ENCODE measurements at regions not wholly inside any gene's neighbourhood (a gene's known extent, or its start where the extent isn't known, plus 50 kb on each side); places are given as distances from the start of the nearest gene placed in this dataset.

- Histone ChIP-seq H3K27me3 (replicated peaks; ENCODE audit: insufficient read depth, low read length) (peaks cover 30% of the 10 kb centered on the region), H4K20me1 (ENCODE audit: insufficient read depth, low read length) (no peaks in the 10 kb centered on the region), H3K9me2 (replicated peaks; ENCODE audit: insufficient read depth, low read length) (no peaks in the 10 kb centered on the region), H3K4me2 (ENCODE audit: low read depth, low read length) (no peak overlapping the region), H3K4me3 (ENCODE audit: low read length) (no peak overlapping the region), H3F3A (ENCODE audit: insufficient read depth, low read length) (no peaks in the 10 kb centered on the region), H3K9ac (ENCODE audit: low read length) (no peak overlapping the region), H3K79me2 (ENCODE audit: low read length) (peaks cover 19% of the 10 kb centered on the region), H3K36me3 (replicated peaks; ENCODE audit: insufficient read depth, low read length) (no peaks in the 10 kb centered on the region), H3K4me1 (ENCODE audit: low read length) (0 out of 2 replicates have a peak, but pooled peaks cover 7% of the 10 kb centered on the region), H3K9me3 (replicated peaks; ENCODE audit: insufficient read depth, low read length) (no peaks in the 10 kb centered on the region), H3K27ac (ENCODE audit: low read length) (no peak overlapping the region), H2AFZ (ENCODE audit: low read length) (no peak overlapping the region)
- DNase-seq: no peak
- TF ChIP-seq, protein P1, sequence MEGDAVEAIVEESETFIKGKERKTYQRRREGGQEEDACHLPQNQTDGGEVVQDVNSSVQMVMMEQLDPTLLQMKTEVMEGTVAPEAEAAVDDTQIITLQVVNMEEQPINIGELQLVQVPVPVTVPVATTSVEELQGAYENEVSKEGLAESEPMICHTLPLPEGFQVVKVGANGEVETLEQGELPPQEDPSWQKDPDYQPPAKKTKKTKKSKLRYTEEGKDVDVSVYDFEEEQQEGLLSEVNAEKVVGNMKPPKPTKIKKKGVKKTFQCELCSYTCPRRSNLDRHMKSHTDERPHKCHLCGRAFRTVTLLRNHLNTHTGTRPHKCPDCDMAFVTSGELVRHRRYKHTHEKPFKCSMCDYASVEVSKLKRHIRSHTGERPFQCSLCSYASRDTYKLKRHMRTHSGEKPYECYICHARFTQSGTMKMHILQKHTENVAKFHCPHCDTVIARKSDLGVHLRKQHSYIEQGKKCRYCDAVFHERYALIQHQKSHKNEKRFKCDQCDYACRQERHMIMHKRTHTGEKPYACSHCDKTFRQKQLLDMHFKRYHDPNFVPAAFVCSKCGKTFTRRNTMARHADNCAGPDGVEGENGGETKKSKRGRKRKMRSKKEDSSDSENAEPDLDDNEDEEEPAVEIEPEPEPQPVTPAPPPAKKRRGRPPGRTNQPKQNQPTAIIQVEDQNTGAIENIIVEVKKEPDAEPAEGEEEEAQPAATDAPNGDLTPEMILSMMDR (IDR thresholded peaks at IDR 0.05; ENCODE audit: low read length): no peak
- TF ChIP-seq EZH2 (optimal IDR thresholded peaks at IDR 0.05; ENCODE audit: low read depth, low read length) (no peak), EZH2phosphoT487 (IDR thresholded peaks at IDR 0.05; ENCODE audit: low read length) (no peak)
These were observed 167.4 kb downstream of the BRD1 start for GRCh38 chr22:49660321-49660720.

DNA sequence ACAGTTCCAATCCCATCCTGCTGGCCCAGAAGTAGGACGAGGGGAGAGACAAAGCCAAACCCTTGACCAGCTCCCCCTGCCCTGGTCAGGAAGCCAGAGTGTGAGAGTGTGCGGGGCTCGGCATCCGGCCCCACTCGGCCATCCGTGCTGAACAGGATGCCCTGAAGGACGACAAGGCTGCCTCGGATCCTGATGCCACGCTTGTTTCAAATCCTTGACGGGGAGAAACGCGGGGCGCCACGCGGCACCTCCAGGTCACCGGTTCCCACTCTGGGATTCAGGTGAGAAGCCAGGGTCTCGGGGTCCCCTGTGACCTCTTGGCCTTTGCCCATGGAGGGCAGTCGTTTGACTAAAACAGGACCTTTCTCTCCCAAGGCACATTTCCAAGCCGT is 167.8 kb downstream of the BRD1 start:
- Histone ChIP-seq H3K4me3 (ENCODE audit: low read length) (no peak overlapping the region), H3K36me3 (replicated peaks; ENCODE audit: insufficient read depth, low read length) (no peaks in the 10 kb centered on the region), H2AFZ (ENCODE audit: low read length) (no peak overlapping the region), H3K4me2 (ENCODE audit: low read depth, low read length) (no peak overlapping the region), H3K9me2 (replicated peaks; ENCODE audit: insufficient read depth, low read length) (no peaks in the 10 kb centered on the region), H3F3A (ENCODE audit: insufficient read depth, low read length) (no peaks in the 10 kb centered on the region), H3K4me1 (ENCODE audit: low read length) (0 out of 2 replicates have a peak, but pooled peaks cover 7% of the 10 kb centered on the region), H3K27ac (ENCODE audit: low read length) (no peak overlapping the region), H3K79me2 (ENCODE audit: low read length) (peaks cover 23% of the 10 kb centered on the region), H3K9me3 (replicated peaks; ENCODE audit: insufficient read depth, low read length) (no peaks in the 10 kb centered on the region), H3K9ac (ENCODE audit: low read length) (no peak overlapping the region), H3K27me3 (replicated peaks; ENCODE audit: insufficient read depth, low read length) (peaks cover 26% of the 10 kb centered on the region), H4K20me1 (ENCODE audit: insufficient read depth, low read length) (no peaks in the 10 kb centered on the region)
- TF ChIP-seq EZH2 (optimal IDR thresholded peaks at IDR 0.05; ENCODE audit: low read depth, low read length): no peak
- TF ChIP-seq, protein P1 (IDR thresholded peaks at IDR 0.05; ENCODE audit: low read length): no peak
- TF ChIP-seq EZH2phosphoT487 (IDR thresholded peaks at IDR 0.05; ENCODE audit: low read length): no peak
- no peak for DNase-seq

GRCh38 chr22:49659281-49659923 is 168.3 kb downstream of the BRD1 start:
- Histone ChIP-seq H2AFZ (ENCODE audit: low read length) (no peak overlapping the region), H3K27ac (ENCODE audit: low read length) (no peak overlapping the region), H3K4me3 (ENCODE audit: low read length) (no peak overlapping the region), H4K20me1 (ENCODE audit: insufficient read depth, low read length) (no peaks in the 10 kb centered on the region), H3K4me2 (ENCODE audit: low read depth, low read length) (no peak overlapping the region), H3K9me2 (replicated peaks; ENCODE audit: insufficient read depth, low read length) (no peaks in the 10 kb centered on the region), H3F3A (ENCODE audit: insufficient read depth, low read length) (no peaks in the 10 kb centered on the region), H3K27me3 (replicated peaks; ENCODE audit: insufficient read depth, low read length) (peaks cover 21% of the 10 kb centered on the region), H3K9ac (ENCODE audit: low read length) (no peak overlapping the region), H3K36me3 (replicated peaks; ENCODE audit: insufficient read depth, low read length) (no peaks in the 10 kb centered on the region), H3K9me3 (replicated peaks; ENCODE audit: insufficient read depth, low read length) (no peaks in the 10 kb centered on the region), H3K79me2 (ENCODE audit: low read length) (peaks cover 28% of the 10 kb centered on the region), H3K4me1 (ENCODE audit: low read length) (0 out of 2 replicates have a peak, but pooled peaks cover 7% of the 10 kb centered on the region)
- TF ChIP-seq, protein P1 (IDR thresholded peaks at IDR 0.05; ENCODE audit: low read length): no peak
- no peak for TF ChIP-seq EZH2phosphoT487 (IDR thresholded peaks at IDR 0.05; ENCODE audit: low read length)
- TF ChIP-seq EZH2 (optimal IDR thresholded peaks at IDR 0.05; ENCODE audit: low read depth, low read length): no peak
- no peak for DNase-seq

Measured in MM.1S (cell line).